Naive thymus-derived CD8-positive, alpha-beta T cell (primary cell): ENCODE measurements at regions not wholly inside any gene's neighbourhood (a gene's known extent, or its start where the extent isn't known, plus 50 kb on each side); places are given as distances from the start of the nearest gene placed in this dataset.

Source experiments
- ATAC-seq, 2 donors: fragments of 150-1000 bp; cut with Tn5 transposase in 1 of 2; sonication (Bioruptor Pico), chemical (Tn5 transposase) in 1 of 2; 1 replicate in 1 of 2; 2 replicates in 1 of 2; pipeline ENCODE4 v1.10.0; 2021; ENCODE audit warnings: mild to moderate bottlenecking in 2 of 2, moderate library complexity in 2 of 2
- POLR2A ChIA-PET: fragments of 350-600 bp; sonication (Branson Sonifier 250); formaldehyde crosslinking; loops from one replicate; lab custom pipeline; 2021; ENCODE audit warnings: antibody characterized with exemption; lab: Charles Lee
- DNase-seq, 10 donors: peaks; one replicate each; pipeline versions ENCODE4 v3.0.0 to v3.0.0-alpha.2; 2020 to 2022
- H3K27ac Mint-ChIP-seq, 10 donors: one replicate each; pipeline ENCODE4 v1.8.0; 2020 to 2022; ENCODE audit warnings: mild to moderate bottlenecking in 10 of 10, mixed read lengths in 10 of 10, moderate library complexity in 4 of 10, inconsistent platforms in 1 of 10
- H3K27me3 Mint-ChIP-seq, 5 donors: one replicate each; pipeline ENCODE4 v1.8.0; 2021 to 2022; ENCODE audit warnings: mixed read lengths in 5 of 5
- H3K36me3 Mint-ChIP-seq, 3 donors: one replicate each; pipeline ENCODE4 v1.8.0; 2020 to 2022; ENCODE audit warnings: mixed read lengths in 3 of 3, mild to moderate bottlenecking in 2 of 3, inconsistent platforms in 1 of 3
- H3K4me1 Mint-ChIP-seq, 4 donors: one replicate each; pipeline ENCODE4 v1.8.0; 2021 to 2022; ENCODE audit warnings: mixed read lengths in 4 of 4
- H3K4me3 Mint-ChIP-seq, 10 donors: one replicate each; pipeline ENCODE4 v1.8.0; 2020 to 2022; ENCODE audit warnings: mild to moderate bottlenecking in 10 of 10, mixed read lengths in 10 of 10, moderate library complexity in 6 of 10, inconsistent platforms in 1 of 10
- H3K9me3 Mint-ChIP-seq, 9 donors: one replicate each; pipeline ENCODE4 v1.8.0; 2020 to 2022; ENCODE audit warnings: mixed read lengths in 9 of 9, mild to moderate bottlenecking in 3 of 9, inconsistent platforms in 1 of 9, moderate library complexity in 1 of 9

DNA sequence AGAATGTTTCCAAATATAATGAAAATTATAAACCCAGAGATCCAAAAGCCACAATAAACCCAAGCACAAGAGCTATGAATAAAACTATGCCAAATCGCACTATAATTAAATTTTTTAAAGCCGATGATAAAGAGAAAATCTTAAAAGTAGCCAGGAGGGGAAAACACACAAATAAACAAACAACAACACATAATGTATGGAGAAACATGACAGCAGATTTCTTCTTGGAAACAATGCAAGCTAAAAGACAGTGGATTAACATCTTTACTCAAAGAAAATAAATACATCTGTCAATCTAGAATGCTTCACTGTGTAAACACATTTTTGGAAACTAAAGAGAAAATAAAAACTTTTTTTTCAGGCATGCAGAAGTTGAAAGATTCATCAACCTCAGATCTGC lies 53.0 kb upstream of the SMOX start:
- Mint-ChIP-seq H3K4me3 (no peak overlapping the region), H3K27me3 (peaks cover 0 to 11% (median 10%) of the 10 kb centered on the region in 5 donors), H3K36me3 (peaks cover 0 to 11% (median 0%) of the 10 kb centered on the region in 3 donors), H3K27ac (no peak overlapping the region), H3K4me1 (peaks cover 0 to 3% (median 1%) of the 10 kb centered on the region in 4 donors), H3K9me3 (peaks cover 0 to 13% (median 0%) of the 10 kb centered on the region in 9 donors)
- ATAC-seq (no peak), DNase-seq (no peak)
- POLR2A ChIA-PET, result no interaction called here

DNA sequence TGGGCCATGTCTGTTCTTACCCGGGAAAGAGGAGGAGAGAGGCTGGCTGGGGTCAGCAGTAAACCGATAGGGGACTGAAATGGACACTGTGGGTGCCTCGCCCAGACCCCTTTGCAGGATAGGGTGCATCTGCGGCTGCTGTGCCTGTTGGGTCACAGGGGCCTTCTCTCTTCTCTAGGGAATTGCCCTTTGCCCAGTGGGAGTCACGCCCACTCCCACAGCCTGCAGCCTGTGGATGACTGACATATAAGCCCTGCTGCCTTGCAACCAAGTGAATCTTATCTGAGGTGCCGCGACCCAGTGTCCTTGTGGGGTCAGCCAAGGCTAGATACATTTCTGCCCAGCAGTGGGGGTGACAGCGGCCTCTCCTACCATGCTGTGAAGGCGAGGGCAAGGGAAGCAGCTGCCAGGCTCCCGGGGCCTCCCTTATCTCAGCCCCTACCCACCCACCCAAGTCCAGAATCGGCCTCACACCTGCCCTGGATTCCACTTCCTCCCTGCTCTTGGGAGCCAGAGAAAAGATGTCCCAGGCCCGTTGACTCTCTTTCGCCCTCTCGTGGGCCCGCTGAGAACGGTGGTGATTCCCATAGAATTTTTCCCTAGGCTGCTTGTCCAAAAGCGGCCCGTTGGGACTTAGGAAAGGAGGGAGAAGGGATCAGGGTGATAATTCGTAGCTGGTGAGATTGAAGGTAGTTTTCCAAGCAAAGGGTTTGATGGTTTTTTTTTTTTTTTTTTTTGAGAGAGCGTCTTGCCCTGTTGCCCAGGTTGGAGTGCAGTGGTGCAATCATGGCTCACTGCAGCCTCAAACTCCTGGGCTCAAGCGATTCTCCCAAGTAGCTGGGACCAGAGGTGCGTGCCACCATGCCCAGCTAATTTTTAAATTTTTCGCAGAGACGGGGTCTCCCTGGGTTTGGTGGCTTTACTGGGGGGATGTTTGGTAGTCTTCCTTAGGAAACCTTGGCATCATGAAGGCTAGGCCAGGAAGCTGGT lies 56.8 kb upstream of the SMOX start:
- POLR2A ChIA-PET, result interaction anchor here (0.5 to 0.7 kb wide), 4 partner anchors 8 to 1558 kb away, joined by 3 to 4 read pairs (median 3); no protein-coding TSS in a partner anchor
- peaks cover 0 to 11% (median 0%) of the 10 kb centered on the region in 3 donors for H3K36me3 Mint-ChIP-seq
- H3K4me1 Mint-ChIP-seq, result peaks cover 0 to 7% (median 1%) of the 10 kb centered on the region in 4 donors
- H3K27ac Mint-ChIP-seq, result peak overlapping the region in 1 of 10 donors; percentile 52
- H3K4me3 Mint-ChIP-seq, result peak overlapping the region in 1 of 10 donors; percentile 39
- ATAC-seq, result no peak
- peaks cover 0 to 13% (median 0%) of the 10 kb centered on the region in 9 donors for H3K9me3 Mint-ChIP-seq
- H3K27me3 Mint-ChIP-seq, result peaks cover 0 to 11% (median 10%) of the 10 kb centered on the region in 5 donors
- DNase-seq, result peak in 3 of 10 donors; percentile 9 to 20 (median 16)

DNA sequence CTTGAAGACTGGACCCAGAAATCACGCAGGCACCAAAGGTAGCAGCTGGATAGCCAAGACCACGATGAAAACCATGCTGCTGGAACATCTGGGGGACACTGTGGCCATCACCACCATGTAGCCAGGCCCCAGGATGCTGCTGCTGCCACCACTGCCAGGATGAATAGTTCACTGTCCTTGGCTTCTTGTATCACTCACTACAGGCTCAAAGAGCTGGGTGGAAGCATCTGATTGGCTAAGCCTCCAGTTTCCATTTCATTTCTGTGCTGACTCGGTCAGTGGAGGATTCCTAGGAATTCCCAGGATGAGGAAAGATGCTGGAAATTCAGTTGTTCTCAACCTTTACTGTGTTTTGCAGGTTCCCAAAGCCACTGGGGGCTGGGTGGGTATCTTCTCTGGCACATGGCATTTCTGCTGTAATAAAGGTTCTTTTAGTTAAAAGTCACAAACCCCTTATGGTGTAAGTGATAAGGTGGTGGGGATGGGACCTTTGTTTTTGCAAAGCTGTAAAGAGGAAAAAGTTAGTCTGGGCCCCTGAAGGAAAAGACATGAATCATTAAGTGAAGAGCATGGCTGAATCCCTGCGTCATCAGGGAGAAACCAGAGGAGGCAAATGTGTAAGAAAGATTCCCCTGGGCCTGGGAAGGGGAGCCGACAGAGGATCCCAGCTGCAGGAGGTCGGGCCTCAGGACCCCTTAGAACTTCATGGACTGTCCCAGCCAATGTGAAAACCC lies 57.7 kb upstream of the SMOX start:
- Mint-ChIP-seq H3K27ac (no peak overlapping the region), H3K36me3 (peaks cover 0 to 11% (median 0%) of the 10 kb centered on the region in 3 donors), H3K4me1 (peaks cover 0 to 7% (median 1%) of the 10 kb centered on the region in 4 donors), H3K9me3 (peaks cover 0 to 13% (median 0%) of the 10 kb centered on the region in 9 donors), H3K27me3 (peaks cover 0 to 11% (median 10%) of the 10 kb centered on the region in 5 donors), H3K4me3 (no peak overlapping the region)
- DNase-seq (no peak), ATAC-seq (no peak)
- POLR2A ChIA-PET, result no interaction called here

DNA sequence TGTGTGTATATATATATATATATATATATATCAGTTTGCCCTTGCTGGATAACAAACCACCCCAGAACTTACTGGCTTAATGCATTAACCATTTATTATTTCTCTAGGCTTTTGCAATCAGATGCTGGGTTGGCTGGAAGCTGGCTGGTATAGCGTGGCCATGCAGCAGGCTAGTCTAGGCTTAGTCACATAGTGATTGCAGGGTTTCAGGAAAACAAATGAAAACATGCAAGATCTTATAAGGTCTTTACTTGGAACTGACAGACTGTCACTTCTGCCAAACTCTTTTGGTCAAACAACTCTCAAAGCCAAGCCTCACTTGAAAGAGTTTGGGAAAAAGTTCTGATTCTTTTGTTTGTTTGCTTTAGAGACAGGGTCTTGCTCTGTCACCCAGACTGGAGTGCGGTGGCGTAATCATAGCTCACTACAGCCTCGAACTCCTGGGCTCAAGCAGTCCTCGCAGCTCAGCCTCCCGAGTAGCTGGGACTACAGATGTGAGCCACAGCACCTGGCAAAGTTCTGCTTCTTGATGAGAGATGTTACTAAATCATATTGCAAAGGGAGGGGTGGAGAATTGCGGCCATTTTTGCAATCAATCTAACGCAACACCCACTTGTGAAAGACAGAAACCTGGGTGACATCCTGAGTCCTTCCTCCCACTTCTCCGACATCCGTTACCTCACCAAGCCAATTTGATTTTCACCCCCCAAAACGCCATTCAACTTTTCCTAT lies 58.7 kb upstream of the SMOX start:
- Mint-ChIP-seq H3K4me1 (peaks cover 1 to 15% (median 9%) of the 10 kb centered on the region in 4 donors), H3K36me3 (peaks cover 0 to 3% (median 0%) of the 10 kb centered on the region in 3 donors), H3K27ac (no peak overlapping the region), H3K27me3 (peaks cover 0 to 7% (median 4%) of the 10 kb centered on the region in 5 donors), H3K4me3 (no peak overlapping the region), H3K9me3 (peaks cover 0 to 3% (median 0%) of the 10 kb centered on the region in 9 donors)
- ATAC-seq (no peak), DNase-seq (no peak)
- POLR2A ChIA-PET, result no interaction called here

DNA sequence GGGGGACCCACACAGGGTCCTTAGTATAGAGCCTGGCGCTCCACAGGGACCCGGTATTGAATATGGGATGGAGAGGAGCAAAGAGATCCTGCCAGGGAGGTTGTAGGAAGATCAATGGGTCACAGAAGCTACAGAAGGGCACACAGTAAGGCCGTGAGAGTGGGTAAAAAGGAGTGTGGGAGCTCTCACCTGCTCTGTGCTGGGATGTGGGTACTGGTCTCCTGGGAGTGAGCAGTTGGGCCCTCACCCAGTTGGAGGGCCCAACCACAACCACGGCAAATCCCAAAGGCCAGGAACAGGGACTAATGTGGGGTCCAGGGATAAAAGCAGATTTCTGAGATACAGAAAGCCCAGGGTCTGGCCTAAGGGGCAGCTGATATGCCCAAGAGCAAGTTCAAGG lies 59.9 kb upstream of the SMOX start:
- Mint-ChIP-seq H3K4me1 (peaks cover 7 to 26% (median 18%) of the 10 kb centered on the region in 4 donors), H3K27ac (peak overlapping the region in 1 of 10 donors; percentile 27), H3K36me3 (no peaks in the 10 kb centered on the region), H3K4me3 (no peak overlapping the region), H3K9me3 (no peaks in the 10 kb centered on the region), H3K27me3 (peaks cover 0 to 4% (median 0%) of the 10 kb centered on the region in 5 donors)
- ATAC-seq (no peak), DNase-seq (no peak)
- POLR2A ChIA-PET, result interaction anchor here (0.5 kb wide), 1 partner anchor 289 kb away, joined by 4 read pairs; no protein-coding TSS in a partner anchor

DNA sequence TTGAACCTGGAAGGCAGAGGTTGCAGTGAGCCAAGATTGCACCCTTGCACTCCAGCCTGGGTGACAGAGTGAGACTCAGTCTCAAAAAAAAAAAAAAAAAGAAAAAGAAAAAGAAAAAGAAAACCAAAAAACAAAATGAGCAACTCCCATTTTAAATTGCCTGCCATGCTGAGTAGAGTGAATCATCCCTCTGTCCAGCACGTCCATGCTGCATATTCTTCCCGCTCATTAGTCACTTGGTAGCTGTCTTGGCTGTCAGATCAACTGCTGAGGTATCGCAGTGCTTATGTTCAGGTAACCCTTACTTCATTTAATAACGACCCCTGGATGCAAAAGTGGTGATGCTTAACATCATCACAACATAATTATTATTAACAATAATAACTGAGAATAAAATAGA lies 60.7 kb upstream of the SMOX start:
- no peak for DNase-seq
- no peaks in the 10 kb centered on the region for H3K36me3 Mint-ChIP-seq

DNA sequence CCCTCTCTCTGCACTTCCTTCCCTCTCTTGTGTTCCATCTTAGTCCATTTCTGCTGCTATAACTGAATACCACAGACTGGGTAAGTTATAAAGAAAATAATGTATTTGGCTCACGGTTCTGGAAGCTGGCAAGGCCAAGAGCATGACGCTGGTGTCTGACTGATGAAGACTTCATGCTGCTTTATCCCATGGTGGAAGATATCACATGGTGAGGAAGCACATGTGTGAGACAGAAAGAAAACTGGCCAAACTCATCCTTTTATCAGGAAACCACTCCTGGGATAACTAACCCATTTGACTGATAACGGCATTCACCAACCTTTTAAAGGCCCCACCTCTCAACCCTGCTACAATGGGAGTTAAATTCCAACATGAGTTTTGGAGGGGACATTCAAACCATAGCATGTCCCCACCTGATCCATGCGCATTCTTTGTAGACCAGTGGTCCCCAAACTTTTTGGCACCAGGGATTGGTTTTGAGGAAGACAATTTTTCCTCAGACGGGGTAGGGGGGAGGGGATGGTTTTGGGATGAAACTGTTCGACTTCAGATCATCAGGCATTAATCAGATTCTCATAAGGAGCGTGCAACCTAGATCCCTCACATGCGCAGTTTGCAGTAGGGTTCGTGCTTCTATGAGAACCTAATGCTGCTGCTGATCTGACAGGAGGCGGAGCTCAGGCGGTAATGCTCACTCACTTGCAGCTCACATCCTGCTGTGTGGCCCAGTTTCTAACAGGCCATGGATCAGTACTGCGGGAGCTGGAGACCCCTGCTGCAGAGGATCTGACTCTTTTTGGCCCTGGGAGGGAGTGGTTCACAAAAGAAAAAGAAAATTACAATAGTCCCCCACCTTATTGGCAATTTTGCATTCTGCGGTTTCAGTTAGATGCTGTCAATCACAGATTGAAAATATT lies 61.6 kb upstream of the SMOX start:
- Mint-ChIP-seq H3K4me1 (peaks cover 14 to 42% (median 31%) of the 10 kb centered on the region in 4 donors), H3K4me3 (no peak overlapping the region), H3K9me3 (peaks cover 0 to 8% (median 3%) of the 10 kb centered on the region in 9 donors)

More for the DNA sequence above, 60.7 kb upstream of the SMOX start:
- ATAC-seq, result no peak
- Mint-ChIP-seq H3K9me3 (no peaks in the 10 kb centered on the region), H3K27me3 (peaks cover 0 to 3% (median 0%) of the 10 kb centered on the region in 5 donors), H3K4me3 (no peak overlapping the region), H3K27ac (no peak overlapping the region), H3K4me1 (peaks cover 9 to 34% (median 22%) of the 10 kb centered on the region in 4 donors)
- POLR2A ChIA-PET, result interaction anchor here (0.7 kb wide), 2 partner anchors 9 to 322 kb away, joined by 3 to 6 read pairs; no protein-coding TSS in a partner anchor

DNA sequence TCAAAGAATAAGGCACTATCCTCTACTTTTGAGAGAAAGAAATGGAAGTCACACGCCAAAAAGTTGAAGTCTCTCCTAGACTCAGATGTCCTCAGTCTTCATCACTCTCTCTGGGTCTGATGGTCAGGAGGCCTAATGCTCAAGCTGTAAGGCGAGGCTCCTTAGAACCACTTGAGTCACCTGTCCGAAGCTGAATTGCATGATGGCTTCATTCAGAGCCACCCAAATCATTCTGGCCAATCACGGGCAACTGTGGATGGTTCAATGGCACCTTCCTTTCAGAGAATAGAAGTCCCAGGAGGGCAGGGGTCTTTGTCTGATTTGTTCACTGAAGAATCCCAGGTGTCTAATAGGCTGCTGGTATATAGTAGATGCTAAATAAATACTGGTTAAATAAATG lies 63.9 kb upstream of the SMOX start:
- POLR2A ChIA-PET, result interaction anchor here (0.7 to 1.3 kb wide), 5 partner anchors 47 to 264 kb away, joined by 3 to 7 read pairs (median 5); partner anchors contain the start of gene AP5S1
- H3K9me3 Mint-ChIP-seq, result peaks cover 0 to 11% (median 6%) of the 10 kb centered on the region in 9 donors
- H3K27ac Mint-ChIP-seq, result peak overlapping the region in 6 of 10 donors; percentile 63 to 89 (median 79)

More for the DNA sequence above, 61.6 kb upstream of the SMOX start:
- POLR2A ChIA-PET, result interaction anchor here (0.6 to 0.7 kb wide), 3 partner anchors 10 to 321 kb away, joined by 3 to 6 read pairs (median 3); no protein-coding TSS in a partner anchor
- H3K27ac Mint-ChIP-seq, result peak overlapping the region in 1 of 10 donors; percentile 63
- ATAC-seq (no peak), DNase-seq (no peak)
- peaks cover 0 to 2% (median 0%) of the 10 kb centered on the region in 5 donors for H3K27me3 Mint-ChIP-seq
- H3K36me3 Mint-ChIP-seq, result peaks cover 0 to 6% (median 2%) of the 10 kb centered on the region in 3 donors

DNA sequence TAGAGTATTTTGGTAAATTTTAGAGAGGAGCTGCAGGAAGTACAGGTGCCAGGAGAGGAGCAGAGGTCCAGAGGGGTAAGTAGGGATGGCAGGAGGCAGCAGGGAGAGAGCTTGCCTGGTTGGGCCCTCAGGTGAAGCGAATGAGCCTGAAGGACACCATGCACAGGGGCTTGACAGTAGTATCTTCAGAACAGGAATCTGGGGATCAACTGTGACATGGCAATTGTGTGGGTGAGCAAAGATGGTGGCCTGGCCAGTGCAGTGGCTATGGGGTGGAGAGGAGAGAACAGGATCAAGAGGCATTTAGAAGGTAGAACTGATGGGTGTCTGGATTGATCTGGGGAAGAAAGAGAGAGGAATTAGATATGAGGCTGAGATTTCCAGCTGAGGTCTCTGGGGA lies 64.5 kb upstream of the SMOX start:
- POLR2A ChIA-PET, result interaction anchor here (0.6 to 1.4 kb wide), 4 partner anchors 8 to 198 kb away, joined by 3 to 5 read pairs (median 4); no protein-coding TSS in a partner anchor

More for the DNA sequence above, 63.9 kb upstream of the SMOX start:
- Mint-ChIP-seq H3K27me3 (no peaks in the 10 kb centered on the region), H3K4me3 (peak overlapping the region in 3 of 10 donors; percentile 28 to 79 (median 43)), H3K36me3 (peaks cover 0 to 12% (median 9%) of the 10 kb centered on the region in 3 donors), H3K4me1 (peaks cover 14 to 43% (median 33%) of the 10 kb centered on the region in 4 donors)
- DNase-seq (no peak), ATAC-seq (no peak)

DNA sequence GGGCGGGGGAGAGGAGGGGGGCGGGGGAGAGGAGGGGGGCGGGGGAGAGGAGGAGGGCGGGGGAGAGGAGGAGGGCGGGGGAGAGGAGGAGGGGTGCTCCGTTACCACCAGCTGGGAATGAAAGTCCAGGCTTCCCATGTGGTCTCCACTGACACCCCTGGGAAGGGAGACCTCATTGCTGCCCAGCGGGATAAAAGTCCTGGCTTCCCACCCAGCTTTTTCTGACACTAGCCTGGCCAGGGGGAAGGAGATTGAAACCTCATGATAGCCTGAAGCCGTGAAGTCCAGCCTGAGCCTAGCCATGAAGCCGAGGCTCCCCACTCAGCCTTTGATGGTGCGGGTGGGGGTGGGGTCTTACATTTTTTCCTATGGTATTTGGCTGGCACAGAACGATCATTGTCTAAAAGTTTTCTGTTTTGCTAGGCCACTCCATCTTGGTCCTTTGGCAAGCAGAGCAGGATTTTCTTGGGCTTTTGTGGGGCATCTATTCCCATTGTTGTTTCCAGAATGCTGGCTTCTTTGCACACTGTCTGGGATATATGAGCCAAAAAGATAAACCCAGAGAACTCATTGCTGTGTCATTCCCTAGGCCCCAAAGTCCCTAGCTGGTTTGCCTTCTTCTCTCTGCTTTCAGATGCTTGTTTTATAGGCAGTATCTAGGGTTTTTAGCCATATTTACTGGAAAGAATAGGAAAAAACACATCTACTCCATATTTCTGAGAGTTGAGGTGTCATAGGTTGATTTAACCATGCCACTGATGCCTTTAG lies 65.3 kb upstream of the SMOX start:
- Mint-ChIP-seq H3K9me3 (peaks cover 0 to 11% (median 6%) of the 10 kb centered on the region in 9 donors), H3K36me3 (peaks cover 0 to 12% (median 9%) of the 10 kb centered on the region in 3 donors), H3K27ac (peak overlapping the region in 7 of 10 donors; percentile 24 to 89 (median 73)), H3K27me3 (no peaks in the 10 kb centered on the region), H3K4me3 (peak overlapping the region in 6 of 10 donors; percentile 0 to 64 (median 38)), H3K4me1 (peaks cover 20 to 50% (median 37%) of the 10 kb centered on the region in 4 donors)
- no peak for DNase-seq
- ATAC-seq, result no peak
- POLR2A ChIA-PET, result interaction anchor here (1.4 kb wide), 1 partner anchor 45 kb away, joined by 3 read pairs; no protein-coding TSS in a partner anchor

More for the DNA sequence above, 64.5 kb upstream of the SMOX start:
- H3K27me3 Mint-ChIP-seq, result no peaks in the 10 kb centered on the region
- peaks cover 0 to 12% (median 9%) of the 10 kb centered on the region in 3 donors for H3K36me3 Mint-ChIP-seq
- ATAC-seq, result no peak
- H3K27ac Mint-ChIP-seq, result peak overlapping the region in 3 of 10 donors; percentile 48 to 89 (median 88)
- peaks cover 0 to 11% (median 6%) of the 10 kb centered on the region in 9 donors for H3K9me3 Mint-ChIP-seq
- DNase-seq, result no peak
- H3K4me1 Mint-ChIP-seq, result peaks cover 14 to 43% (median 33%) of the 10 kb centered on the region in 4 donors
- peak overlapping the region in 4 of 10 donors; percentile 0 to 53 (median 13) for H3K4me3 Mint-ChIP-seq
